ENCODE measurements at regions not wholly inside any gene's neighbourhood (a gene's known extent, or its start where the extent isn't known, plus 50 kb on each side); places are given as distances from the start of the nearest gene placed in this dataset.

GRCh38 chr2:23283653-23284052 lies 101.3 kb upstream of the KLHL29 start:
- Histone ChIP-seq H3K27ac (ENCODE audit: low read length) (no peak overlapping the region), H3K4me3 (ENCODE audit: low read depth in 2 of 2, low read length in 2 of 2) (no peak overlapping the region), H3K4me1 (ENCODE audit: control insufficient read depth, insufficient read depth, low read length) (no peaks in the 10 kb centered on the region), H3K27me3 (ENCODE audit: control insufficient read depth, insufficient read depth, low read length) (no peaks in the 10 kb centered on the region; the same call in 1 of the 2 replicates), H3K36me3 (ENCODE audit: control insufficient read depth, insufficient read depth, low read length) (no peaks in the 10 kb centered on the region), H3K9me3 (ENCODE audit: control insufficient read depth, insufficient read depth, low read depth, low read length) (no peaks in the 10 kb centered on the region)
- in situ Hi-C loops (cut with HindIII; ENCODE audit: low pct_unique_long_range_greater_than_20kb, low sequenced_read_pairs) (no loop called here), intact Hi-C loops (cut with micrococcal nuclease; ENCODE audit: unreplicated experiment) (no loop called here)
- TF ChIP-seq REST (IDR thresholded peaks at IDR 0.05; ENCODE audit: insufficient read depth in 1 of 2, low read depth in 2 of 2, low read length in 1 of 2) (no peak), POLR2AphosphoS5 (IDR thresholded peaks at IDR 0.05; ENCODE audit: low read depth, low read length) (no peak)
- ATAC-seq (no peak), DNase-seq (ENCODE audit: low read depth, low spot score) (no peak)
- BruUV-seq (replicated peaks): no TSS peak
- POLR2A ChIA-PET: no interaction called here
- CTCF ChIA-PET: no interaction called here

GRCh38 chr2:23285091-23285800 lies 99.7 kb upstream of the KLHL29 start:
- TF ChIP-seq POLR2AphosphoS5 (IDR thresholded peaks at IDR 0.05; ENCODE audit: low read depth, low read length) (no peak), TCF7L2 (IDR thresholded peaks at IDR 0.05; ENCODE audit: low read depth, low read length) (no peak), SIN3A (IDR thresholded peaks at IDR 0.05; ENCODE audit: borderline replicate concordance, insufficient read depth, low read depth, low read length) (no peak), CTCF (IDR thresholded peaks at IDR 0.05) (no peak), REST (IDR thresholded peaks at IDR 0.05; ENCODE audit: insufficient read depth in 1 of 2, low read depth in 2 of 2, low read length in 1 of 2) (no peak)
- CTCF ChIA-PET: no interaction called here
- H3K27ac ChIP-seq (ENCODE audit: low read length): no peak overlapping the region
- in situ Hi-C loops (cut with HindIII; ENCODE audit: low pct_unique_long_range_greater_than_20kb, low sequenced_read_pairs) (no loop called here), intact Hi-C loops (cut with micrococcal nuclease; ENCODE audit: unreplicated experiment) (no loop called here)
- ATAC-seq (no peak), DNase-seq (ENCODE audit: low read depth, low spot score) (no peak)
- H3K27me3 ChIP-seq (ENCODE audit: control insufficient read depth, insufficient read depth, low read length): no peaks in the 10 kb centered on the region; the same call in 1 of the 2 replicates
- H3K9me3 ChIP-seq (ENCODE audit: control insufficient read depth, insufficient read depth, low read depth, low read length): no peaks in the 10 kb centered on the region
- BruUV-seq (replicated peaks): no TSS peak
- POLR2A ChIA-PET: no interaction called here
- no peak overlapping the region for H3K4me3 ChIP-seq (ENCODE audit: low read depth in 2 of 2, low read length in 2 of 2)
- no peaks in the 10 kb centered on the region for H3K4me1 ChIP-seq (ENCODE audit: control insufficient read depth, insufficient read depth, low read length)
- no peaks in the 10 kb centered on the region for H3K36me3 ChIP-seq (ENCODE audit: control insufficient read depth, insufficient read depth, low read length)

Measured in Panc1 (cell line).